ENCODE measurements at regions not wholly inside any gene's neighbourhood (a gene's known extent, or its start where the extent isn't known, plus 50 kb on each side); places are given as distances from the start of the nearest gene placed in this dataset.

GRCh38 chr7:115447495-115447894 lies 525.6 kb downstream of the MDFIC start:
- Histone ChIP-seq H3K4me3 (ENCODE audit: low read length) (no peak overlapping the region), H3K4me2 (ENCODE audit: low read length) (no peak overlapping the region), H4K20me1 (ENCODE audit: control insufficient read depth, insufficient read depth, low read depth, low read length) (no peaks in the 10 kb centered on the region), H3K27me3 (ENCODE audit: control insufficient read depth, low read length) (no peaks in the 10 kb centered on the region), H3K27ac (ENCODE audit: low read depth, low read length) (no peak overlapping the region), H3K79me2 (ENCODE audit: control insufficient read depth, low read length) (no peaks in the 10 kb centered on the region), H3K9me2 (replicated peaks; ENCODE audit: control insufficient read depth, low read length) (no peaks in the 10 kb centered on the region), H3K9me3 (ENCODE audit: control insufficient read depth, insufficient read depth, low read length) (peaks cover 13% of the 10 kb centered on the region; the same call in 1 of the 2 replicates), H3F3A (ENCODE audit: control insufficient read depth, insufficient read depth) (no peaks in the 10 kb centered on the region), H3K36me3 (ENCODE audit: control insufficient read depth, low read length) (no peaks in the 10 kb centered on the region), H3K4me1 (ENCODE audit: control insufficient read depth, low read length) (peaks cover 13% of the 10 kb centered on the region)
- TF ChIP-seq, protein P1, sequence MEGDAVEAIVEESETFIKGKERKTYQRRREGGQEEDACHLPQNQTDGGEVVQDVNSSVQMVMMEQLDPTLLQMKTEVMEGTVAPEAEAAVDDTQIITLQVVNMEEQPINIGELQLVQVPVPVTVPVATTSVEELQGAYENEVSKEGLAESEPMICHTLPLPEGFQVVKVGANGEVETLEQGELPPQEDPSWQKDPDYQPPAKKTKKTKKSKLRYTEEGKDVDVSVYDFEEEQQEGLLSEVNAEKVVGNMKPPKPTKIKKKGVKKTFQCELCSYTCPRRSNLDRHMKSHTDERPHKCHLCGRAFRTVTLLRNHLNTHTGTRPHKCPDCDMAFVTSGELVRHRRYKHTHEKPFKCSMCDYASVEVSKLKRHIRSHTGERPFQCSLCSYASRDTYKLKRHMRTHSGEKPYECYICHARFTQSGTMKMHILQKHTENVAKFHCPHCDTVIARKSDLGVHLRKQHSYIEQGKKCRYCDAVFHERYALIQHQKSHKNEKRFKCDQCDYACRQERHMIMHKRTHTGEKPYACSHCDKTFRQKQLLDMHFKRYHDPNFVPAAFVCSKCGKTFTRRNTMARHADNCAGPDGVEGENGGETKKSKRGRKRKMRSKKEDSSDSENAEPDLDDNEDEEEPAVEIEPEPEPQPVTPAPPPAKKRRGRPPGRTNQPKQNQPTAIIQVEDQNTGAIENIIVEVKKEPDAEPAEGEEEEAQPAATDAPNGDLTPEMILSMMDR (IDR thresholded peaks at IDR 0.05; ENCODE audit: low read depth, low read length, poor library complexity, severe bottlenecking) = no peak
- TF ChIP-seq EZH2phosphoT487 (IDR thresholded peaks at IDR 0.05; ENCODE audit: borderline replicate concordance, low read length) = no peak

GRCh38 chr7:115441033-115441432 lies 519.1 kb downstream of the MDFIC start:
- peaks cover 11% of the 10 kb centered on the region for H3K36me3 ChIP-seq (ENCODE audit: control insufficient read depth, low read length)
- peaks cover 30% of the 10 kb centered on the region for H3K4me1 ChIP-seq (ENCODE audit: control insufficient read depth, low read length)
- peaks cover 8% of the 10 kb centered on the region for H3K9me3 ChIP-seq (ENCODE audit: control insufficient read depth, insufficient read depth, low read length)
- H3K27ac ChIP-seq (ENCODE audit: low read depth, low read length) = no peak overlapping the region
- no peak overlapping the region for H3K4me2 ChIP-seq (ENCODE audit: low read length)
- no peaks in the 10 kb centered on the region for H3K27me3 ChIP-seq (ENCODE audit: control insufficient read depth, low read length)
- no peak for TF ChIP-seq EZH2phosphoT487 (IDR thresholded peaks at IDR 0.05; ENCODE audit: borderline replicate concordance, low read length)
- TF ChIP-seq, protein P1 (IDR thresholded peaks at IDR 0.05; ENCODE audit: low read depth, low read length, poor library complexity, severe bottlenecking) = no peak
- H3K9me2 ChIP-seq (replicated peaks; ENCODE audit: control insufficient read depth, low read length) = no peaks in the 10 kb centered on the region
- H4K20me1 ChIP-seq (ENCODE audit: control insufficient read depth, insufficient read depth, low read depth, low read length) = no peaks in the 10 kb centered on the region
- no peak overlapping the region for H3K4me3 ChIP-seq (ENCODE audit: low read length)
- no peaks in the 10 kb centered on the region for H3F3A ChIP-seq (ENCODE audit: control insufficient read depth, insufficient read depth)
- H3K79me2 ChIP-seq (ENCODE audit: control insufficient read depth, low read length) = no peaks in the 10 kb centered on the region

DNA sequence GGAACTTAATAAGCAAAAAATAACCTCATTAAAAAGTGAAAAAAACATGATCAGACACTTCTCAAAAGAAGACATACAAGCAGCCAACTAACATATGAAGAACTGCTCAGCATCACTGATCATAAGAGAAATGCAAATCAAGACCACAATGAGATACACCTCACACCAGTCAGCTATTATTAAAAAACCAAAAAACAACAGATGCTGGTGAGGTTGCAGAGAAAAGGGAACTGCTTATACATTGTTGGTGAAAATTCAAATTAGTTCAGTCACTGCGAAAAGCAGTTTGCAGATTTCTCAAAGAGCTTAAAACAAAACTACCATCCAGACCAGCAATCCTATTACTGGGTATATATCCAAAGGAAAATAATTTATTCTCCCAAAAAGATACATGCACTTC lies 513.3 kb downstream of the MDFIC start:
- no peak for TF ChIP-seq EZH2phosphoT487 (IDR thresholded peaks at IDR 0.05; ENCODE audit: borderline replicate concordance, low read length)
- TF ChIP-seq, protein P1 (IDR thresholded peaks at IDR 0.05; ENCODE audit: low read depth, low read length, poor library complexity, severe bottlenecking) = no peak

More for the DNA sequence above, 513.3 kb downstream of the MDFIC start:
- no peaks in the 10 kb centered on the region for H3K27me3 ChIP-seq (ENCODE audit: control insufficient read depth, low read length)
- H3K9me2 ChIP-seq (replicated peaks; ENCODE audit: control insufficient read depth, low read length) = no peaks in the 10 kb centered on the region
- peak overlapping the region; percentile 41 for H3K4me3 ChIP-seq (ENCODE audit: low read length)
- H3K27ac ChIP-seq (ENCODE audit: low read depth, low read length) = peak overlapping the region; percentile 86
- peaks cover 35% of the 10 kb centered on the region for H3K36me3 ChIP-seq (ENCODE audit: control insufficient read depth, low read length)
- no peaks in the 10 kb centered on the region for H4K20me1 ChIP-seq (ENCODE audit: control insufficient read depth, insufficient read depth, low read depth, low read length)
- H3K79me2 ChIP-seq (ENCODE audit: control insufficient read depth, low read length) = no peaks in the 10 kb centered on the region
- H3K4me1 ChIP-seq (ENCODE audit: control insufficient read depth, low read length) = peaks cover 55% of the 10 kb centered on the region
- peak overlapping the region; percentile 63 for H3K4me2 ChIP-seq (ENCODE audit: low read length)
- H3K9me3 ChIP-seq (ENCODE audit: control insufficient read depth, insufficient read depth, low read length) = peaks cover 20% of the 10 kb centered on the region
- H3F3A ChIP-seq (ENCODE audit: control insufficient read depth, insufficient read depth) = peaks cover 8% of the 10 kb centered on the region
